ENCODE measurements at regions not wholly inside any gene's neighbourhood (a gene's known extent, or its start where the extent isn't known, plus 50 kb on each side); places are given as distances from the start of the nearest gene placed in this dataset.

- Histone ChIP-seq H3K27me3 (ENCODE audit: control insufficient read depth, insufficient read depth, low read length) (no peaks in the 10 kb centered on the region), H3K27ac (ENCODE audit: low read length) (no peak overlapping the region), H3K36me3 (ENCODE audit: control insufficient read depth, insufficient read depth, low read length) (no peaks in the 10 kb centered on the region), H3K4me3 (ENCODE audit: low read depth in 2 of 2, low read length in 2 of 2) (peak overlapping the region in 1 of 2 experiments; percentile 12; a peak in 1 of 4 replicates), H3K9me3 (ENCODE audit: control insufficient read depth, insufficient read depth, low read depth, low read length) (no peaks in the 10 kb centered on the region), H3K4me1 (ENCODE audit: control insufficient read depth, insufficient read depth, low read length) (no peaks in the 10 kb centered on the region)
- ChIA-PET CTCF (interaction anchor here (0.7 kb wide), 1 partner anchor 113 kb away, joined by 3 read pairs; no protein-coding TSS in a partner anchor), POLR2A (no interaction called here)
- DNase-seq (ENCODE audit: low read depth, low spot score) (peak; percentile 62), ATAC-seq (peak; percentile 89)
- TF ChIP-seq POLR2AphosphoS5 (IDR thresholded peaks at IDR 0.05; ENCODE audit: low read depth, low read length) (no peak), REST (IDR thresholded peaks at IDR 0.05; ENCODE audit: insufficient read depth in 1 of 2, low read depth in 2 of 2, low read length in 1 of 2) (no peak), SIN3A (IDR thresholded peaks at IDR 0.05; ENCODE audit: borderline replicate concordance, insufficient read depth, low read depth, low read length) (no peak), TCF7L2 (IDR thresholded peaks at IDR 0.05; ENCODE audit: low read depth, low read length) (no peak)
- TF ChIP-seq, protein P1, sequence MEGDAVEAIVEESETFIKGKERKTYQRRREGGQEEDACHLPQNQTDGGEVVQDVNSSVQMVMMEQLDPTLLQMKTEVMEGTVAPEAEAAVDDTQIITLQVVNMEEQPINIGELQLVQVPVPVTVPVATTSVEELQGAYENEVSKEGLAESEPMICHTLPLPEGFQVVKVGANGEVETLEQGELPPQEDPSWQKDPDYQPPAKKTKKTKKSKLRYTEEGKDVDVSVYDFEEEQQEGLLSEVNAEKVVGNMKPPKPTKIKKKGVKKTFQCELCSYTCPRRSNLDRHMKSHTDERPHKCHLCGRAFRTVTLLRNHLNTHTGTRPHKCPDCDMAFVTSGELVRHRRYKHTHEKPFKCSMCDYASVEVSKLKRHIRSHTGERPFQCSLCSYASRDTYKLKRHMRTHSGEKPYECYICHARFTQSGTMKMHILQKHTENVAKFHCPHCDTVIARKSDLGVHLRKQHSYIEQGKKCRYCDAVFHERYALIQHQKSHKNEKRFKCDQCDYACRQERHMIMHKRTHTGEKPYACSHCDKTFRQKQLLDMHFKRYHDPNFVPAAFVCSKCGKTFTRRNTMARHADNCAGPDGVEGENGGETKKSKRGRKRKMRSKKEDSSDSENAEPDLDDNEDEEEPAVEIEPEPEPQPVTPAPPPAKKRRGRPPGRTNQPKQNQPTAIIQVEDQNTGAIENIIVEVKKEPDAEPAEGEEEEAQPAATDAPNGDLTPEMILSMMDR (IDR thresholded peaks at IDR 0.05): no peak
- no TSS peak for BruUV-seq (replicated peaks)
- intact Hi-C loops (cut with micrococcal nuclease; ENCODE audit: unreplicated experiment): no loop called here
- in situ Hi-C loops (cut with HindIII; ENCODE audit: low pct_unique_long_range_greater_than_20kb, low sequenced_read_pairs): no loop called here
These were observed 437.3 kb upstream of the CADM1 start for GRCh38 chr11:115941481-115941993.

- POLR2A ChIA-PET: no interaction called here
- CTCF ChIA-PET: interaction anchor here (0.7 kb wide), 1 partner anchor 113 kb away, joined by 3 read pairs; no protein-coding TSS in a partner anchor
- no peaks in the 10 kb centered on the region for H3K36me3 ChIP-seq (ENCODE audit: control insufficient read depth, insufficient read depth, low read length)
- ATAC-seq (peak; percentile 61), DNase-seq (ENCODE audit: low read depth, low spot score) (no peak)
- no peaks in the 10 kb centered on the region for H3K9me3 ChIP-seq (ENCODE audit: control insufficient read depth, insufficient read depth, low read depth, low read length)
- TF ChIP-seq SIN3A (IDR thresholded peaks at IDR 0.05; ENCODE audit: borderline replicate concordance, insufficient read depth, low read depth, low read length): no peak
- TF ChIP-seq, protein P1 (IDR thresholded peaks at IDR 0.05): no peak
- no peak for TF ChIP-seq POLR2AphosphoS5 (IDR thresholded peaks at IDR 0.05; ENCODE audit: low read depth, low read length)
- no peak for TF ChIP-seq REST (IDR thresholded peaks at IDR 0.05; ENCODE audit: insufficient read depth in 1 of 2, low read depth in 2 of 2, low read length in 1 of 2)
- no peak for TF ChIP-seq TCF7L2 (IDR thresholded peaks at IDR 0.05; ENCODE audit: low read depth, low read length)
- H3K4me1 ChIP-seq (ENCODE audit: control insufficient read depth, insufficient read depth, low read length): no peaks in the 10 kb centered on the region
- H3K27me3 ChIP-seq (ENCODE audit: control insufficient read depth, insufficient read depth, low read length): no peaks in the 10 kb centered on the region
- intact Hi-C loops (cut with micrococcal nuclease; ENCODE audit: unreplicated experiment) (no loop called here), in situ Hi-C loops (cut with HindIII; ENCODE audit: low pct_unique_long_range_greater_than_20kb, low sequenced_read_pairs) (no loop called here)
- peak overlapping the region in 1 of 2 experiments; percentile 12; a peak in 1 of 4 replicates for H3K4me3 ChIP-seq (ENCODE audit: low read depth in 2 of 2, low read length in 2 of 2)
- no peak overlapping the region for H3K27ac ChIP-seq (ENCODE audit: low read length)
- no TSS peak for BruUV-seq (replicated peaks)
These were observed 436.8 kb upstream of the CADM1 start for GRCh38 chr11:115941044-115941443.
